IMR-90 (cell line): ENCODE measurements at regions not wholly inside any gene's neighbourhood (a gene's known extent, or its start where the extent isn't known, plus 50 kb on each side); places are given as distances from the start of the nearest gene placed in this dataset.

Experiments
- ATAC-seq: fragments of 200-7000 bp; cut with Tn5 transposase; 2 replicates; pipeline ENCODE4 v1.9.1; 2020; ENCODE audit warnings: low read depth, mild to moderate bottlenecking, moderate library complexity
- BruUV-seq: library from RNA; stranded (reverse); fragments of 400-500 nt; replicated peaks from 2 replicates; lab custom pipeline; 2021; lab: Mats Ljungman, UMichigan
- CTCF ChIA-PET: fragments of 300-600 bp; formaldehyde crosslinking; extraction: SDS; loops from one replicate; lab custom pipeline; 2021; ENCODE audit warnings: antibody characterized with exemption; lab: Yijun Ruan, JAX
- POLR2A ChIA-PET: fragments of 300-600 bp; sonication (Branson Sonifier 250); formaldehyde crosslinking; loops from one replicate; lab custom pipeline; 2022; ENCODE audit warnings: antibody characterized with exemption; ENCODE audit not compliant: unreplicated experiment; lab: Charles Lee
- DNase-seq: peaks from one replicate; pipeline ENCODE4 v3.0.0; 2013
- H2AFZ ChIP-seq: replicated peaks from 2 replicates; pipeline ENCODE3; 2013; ENCODE audit warnings: low read length, mild to moderate bottlenecking; ENCODE audit not compliant: poor library complexity
- H2AK5ac ChIP-seq: 2 replicates; pipeline ENCODE4 v1.6.1; 2013; ENCODE audit warnings: low read depth, low read length, inconsistent platforms
- H2AK9ac ChIP-seq: replicated peaks from 2 replicates; pipeline ENCODE3; 2013; ENCODE audit warnings: mild to moderate bottlenecking, low read depth, low read length, moderate library complexity; ENCODE audit not compliant: poor library complexity
- H2BK120ac ChIP-seq: 2 replicates; pipeline ENCODE4 v1.6.1; 2013; ENCODE audit warnings: low read depth, low read length, inconsistent platforms
- H2BK15ac ChIP-seq: 3 replicates; pipeline ENCODE4 v1.6.1; 2013; ENCODE audit warnings: low read depth, low read length, inconsistent platforms
- H2BK20ac ChIP-seq: 2 replicates; pipeline ENCODE4 v1.6.1; 2013; ENCODE audit warnings: low read depth, mild to moderate bottlenecking, inconsistent platforms, low read length, moderate library complexity
- H2BK5ac ChIP-seq: 2 replicates; pipeline ENCODE4 v1.6.1; 2013; ENCODE audit warnings: mild to moderate bottlenecking, low read depth, low read length, inconsistent platforms; ENCODE audit not compliant: poor library complexity, severe bottlenecking
- H3K14ac ChIP-seq: replicated peaks from 2 replicates; pipeline ENCODE4 v1.6.1; 2013; ENCODE audit warnings: low read depth, low read length, inconsistent platforms
- H3K18ac ChIP-seq: 2 replicates; pipeline ENCODE4 v1.6.1; 2013; ENCODE audit warnings: low read depth, low read length, control low read depth
- H3K23ac ChIP-seq: 2 replicates; pipeline ENCODE4 v1.6.1; 2013; ENCODE audit warnings: low read depth, low read length, inconsistent platforms
- H3K27ac ChIP-seq: 2 replicates; pipeline ENCODE4 v1.5.1; 2013; ENCODE audit warnings: mild to moderate bottlenecking, control low read depth, low read length; ENCODE audit not compliant: insufficient read depth
- H3K27me3 ChIP-seq: 2 replicates; pipeline ENCODE4 v1.6.1; 2013; ENCODE audit warnings: low read length; ENCODE audit not compliant: control insufficient read depth, insufficient read depth
- H3K36me3 ChIP-seq: 2 replicates; pipeline ENCODE4 v1.6.1; 2013; ENCODE audit warnings: low read length, mixed read lengths; ENCODE audit not compliant: control insufficient read depth, insufficient read depth
- H3K4ac ChIP-seq: 2 replicates; pipeline ENCODE4 v1.6.1; 2013; ENCODE audit warnings: low read depth, low read length, inconsistent platforms
- H3K4me1 ChIP-seq: 2 replicates; pipeline ENCODE4 v1.6.1; 2013; ENCODE audit warnings: low read length, mixed read lengths; ENCODE audit not compliant: control insufficient read depth, insufficient read depth
- H3K4me2 ChIP-seq: 2 replicates; pipeline ENCODE4 v1.6.1; 2013; ENCODE audit warnings: low read depth, mild to moderate bottlenecking, control low read depth, low read length, moderate library complexity
- H3K4me3 ChIP-seq: 2 replicates; pipeline ENCODE4 v1.5.1; 2013; ENCODE audit warnings: low read depth, mild to moderate bottlenecking, control low read depth, low read length, moderate library complexity; ENCODE audit not compliant: insufficient read depth
- H3K56ac ChIP-seq: 2 replicates; pipeline ENCODE4 v1.6.1; 2013; ENCODE audit warnings: low read length, inconsistent platforms; ENCODE audit not compliant: insufficient read depth; ENCODE audit errors: extremely low read depth
- H3K79me1 ChIP-seq, 2 experiments: 2 replicates each; pipeline ENCODE4 v1.6.1; 2013; ENCODE audit warnings: low read length in 2 of 2, inconsistent platforms in 1 of 2, low read depth in 1 of 2
- H3K9ac ChIP-seq: 2 replicates; pipeline ENCODE4 v1.6.1; 2013; ENCODE audit warnings: low read depth, low read length, control low read depth
- H3K9me1 ChIP-seq: 2 replicates; pipeline ENCODE4 v1.6.1; 2013; ENCODE audit warnings: low read length, inconsistent platforms; ENCODE audit not compliant: insufficient read depth
- H3K9me3 ChIP-seq: 2 replicates; pipeline ENCODE4 v1.6.1; 2013; ENCODE audit warnings: low read length; ENCODE audit not compliant: control insufficient read depth, insufficient read depth
- H4K20me1 ChIP-seq: 2 replicates; pipeline ENCODE4 v1.6.1; 2013; ENCODE audit warnings: low read length, inconsistent platforms; ENCODE audit not compliant: insufficient read depth
- H4K5ac ChIP-seq: 2 replicates; pipeline ENCODE4 v1.6.1; 2013; ENCODE audit warnings: mild to moderate bottlenecking, low read depth, low read length, control low read depth
- H4K8ac ChIP-seq, 2 experiments: 2 replicates each; pipeline ENCODE4 v1.6.1; 2013; ENCODE audit warnings: low read depth in 2 of 2, low read length in 2 of 2, control low read depth in 1 of 2, inconsistent platforms in 1 of 2
- H4K91ac ChIP-seq: 2 replicates; pipeline ENCODE4 v1.6.1; 2013; ENCODE audit warnings: low read depth, low read length, inconsistent platforms; ENCODE audit not compliant: insufficient read depth
- CHD1 ChIP-seq: IDR thresholded peaks from 2 replicates; pipeline ENCODE4 v1.6.1; 2012; ENCODE audit warnings: low read depth, low read length, improper control_type of control experiment
- MAZ ChIP-seq: IDR thresholded peaks from 2 replicates; pipeline ENCODE4 v1.6.1; 2012; ENCODE audit warnings: low read depth, mild to moderate bottlenecking, low read length, improper control_type of control experiment, moderate library complexity, borderline replicate concordance
- MXI1 ChIP-seq: IDR thresholded peaks from 2 replicates; pipeline ENCODE4 v1.6.1; 2012; ENCODE audit warnings: low read depth, mild to moderate bottlenecking, low read length, moderate library complexity, borderline replicate concordance
- WGBS, 2 experiments: methylation state at CpG; one replicate each; pipeline versions ENCODE4 v1.1.5 to v1.1.7; 2013; ENCODE audit warnings: missing lambda C conversion rate in 2 of 2; ENCODE audit not compliant: insufficient read length in 1 of 2; ENCODE audit errors: extremely low coverage in 2 of 2; 5-methylcytosine and 5-hydroxymethylcytosine counted together
- dilution Hi-C: fragments of 300-500 bp; cut with HindIII; formaldehyde crosslinking; loops from one replicate; pipeline ENCODE4 v1.14.3; 2018; ENCODE audit warnings: low sequenced_read_pairs; ENCODE audit not compliant: unreplicated experiment
- in situ Hi-C: fragments of 300-500 bp; cut with MboI; formaldehyde crosslinking; loops from 3 replicates; pipeline ENCODE4 v1.14.3; 2019; ENCODE audit warnings: low sequenced_read_pairs, inconsistent platforms, mixed read lengths
- intact Hi-C: fragments of 100-400 bp; cut with micrococcal nuclease; formaldehyde crosslinking; loops from 2 replicates; pipeline ENCODE4 v1.10.0; 2022

- no peak overlapping the region for H3K56ac ChIP-seq
- H3K9me3 ChIP-seq, result no peaks in the 10 kb centered on the region
- H3K27me3 ChIP-seq, result no peaks in the 10 kb centered on the region
- ChIA-PET CTCF (no interaction called here), POLR2A (no interaction called here)
- DNase-seq (no peak), ATAC-seq (no peak)
- H3K27ac ChIP-seq, result peak overlapping the region; percentile 63; the same call in 1 of the 2 replicates
- 38% methylated on average over 1 of the region's 7 CpGs; no CpG with 5 or more reads in 1 of the 2 experiments for WGBS, 2 experiments
- H3K4me2 ChIP-seq, result peak overlapping the region; percentile 56; the same call in 1 of the 2 replicates
- H2AFZ ChIP-seq, result peak overlapping the region; percentile 85
- peak overlapping the region; percentile 53; the same call in 1 of the 3 replicates for H2BK15ac ChIP-seq
- in situ Hi-C loops (no loop called here), dilution Hi-C loops (no loop called here), intact Hi-C loops (loop anchor here (2.0 to 5.0 kb wide), 3 partner anchors 91 to 239 kb away; partner anchors contain the start of gene PARD3B)
- no peaks in the 10 kb centered on the region for H4K20me1 ChIP-seq
- peak overlapping the region; percentile 87 for H4K5ac ChIP-seq
- TF ChIP-seq MAZ (peak; percentile 10; the same call in 1 of the 2 replicates), MXI1 (no peak), CHD1 (no peak)
- peak overlapping the region; percentile 74 for H3K18ac ChIP-seq
- H4K91ac ChIP-seq, result peak overlapping the region; percentile 25; the same call in 1 of the 2 replicates
- peak overlapping the region; percentile 28 for H2BK20ac ChIP-seq
- H3K36me3 ChIP-seq, result no peaks in the 10 kb centered on the region
- peaks cover 7% of the 10 kb centered on the region for H3K4me1 ChIP-seq
- H3K9me1 ChIP-seq, result 0 out of 2 replicates have a peak, but pooled peaks cover 7% of the 10 kb centered on the region
- H3K79me1 ChIP-seq, result no peaks in the 10 kb centered on the region
- H3K9ac ChIP-seq, result no peak overlapping the region
- peak overlapping the region; percentile 16 for H2AK9ac ChIP-seq
- H2AK5ac ChIP-seq, result peak overlapping the region; percentile 76
- no TSS peak for BruUV-seq
- H3K4ac ChIP-seq, result peak overlapping the region; percentile 79
- H2BK5ac ChIP-seq, result no peak overlapping the region
- peak overlapping the region; percentile 32 for H3K23ac ChIP-seq
- no peak overlapping the region for H3K4me3 ChIP-seq
- peak overlapping the region; percentile 6 for H3K14ac ChIP-seq
- peak overlapping the region in 1 of 2 experiments; percentile 62; a peak in 1 of 4 replicates for H4K8ac ChIP-seq
- peak overlapping the region; percentile 73 for H2BK120ac ChIP-seq
These were observed 91.5 kb upstream of the PARD3B start for GRCh38 chr2:204453730-204454167.
